ENCODE measurements at regions not wholly inside any gene's neighbourhood (a gene's known extent, or its start where the extent isn't known, plus 50 kb on each side); places are given as distances from the start of the nearest gene placed in this dataset.

DNA sequence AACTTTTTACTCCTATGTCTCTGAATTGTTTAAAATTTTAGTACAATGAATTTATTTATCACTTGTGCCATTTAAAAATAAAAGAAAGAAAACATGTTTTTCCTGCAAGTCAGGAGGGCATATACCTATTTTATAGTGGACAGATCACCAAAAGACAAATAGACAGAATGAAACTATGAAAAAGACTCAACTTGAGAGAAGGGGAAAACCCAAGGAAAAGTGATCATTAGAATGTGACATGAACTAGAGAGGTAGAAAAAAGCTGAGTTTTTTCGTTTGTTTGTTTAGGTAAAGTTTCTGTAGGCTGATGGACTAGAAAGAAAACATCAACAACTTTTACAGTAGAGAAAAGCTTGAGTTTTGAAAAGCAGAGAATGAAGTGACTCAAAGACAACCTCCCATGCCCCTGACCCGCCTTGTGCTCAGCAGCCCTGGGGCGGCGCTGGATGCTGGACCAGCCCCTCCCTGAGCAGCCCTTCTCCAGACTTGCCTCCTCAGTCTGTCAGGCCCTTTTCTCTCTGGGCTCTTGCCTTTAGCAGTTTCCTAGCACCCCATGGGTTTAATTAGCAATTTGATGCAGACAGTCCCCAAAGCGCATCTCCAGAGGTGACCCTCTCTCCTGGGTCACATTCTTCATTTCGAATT, 95.1 kb upstream of the ARID2 start:
- no peak for DNase-seq

DNA sequence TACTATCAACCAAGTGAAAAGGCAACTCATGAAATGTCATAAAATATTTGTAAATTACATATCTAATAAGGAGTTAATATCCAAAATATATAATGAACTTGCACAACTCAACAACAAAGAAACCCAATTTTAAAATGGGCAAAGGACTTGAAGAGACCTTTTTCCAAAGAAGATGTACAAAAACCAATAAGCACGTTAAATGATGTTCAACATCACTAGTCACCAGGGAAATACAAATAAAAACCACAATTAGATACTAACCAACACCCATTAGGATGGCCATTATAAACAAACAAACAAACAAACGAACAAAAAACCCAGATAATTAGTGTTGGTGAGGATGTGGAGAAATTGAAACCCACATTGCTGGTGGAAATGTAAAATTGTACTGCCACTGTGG, 92.3 kb upstream of the ARID2 start:
- no peak for DNase-seq

DNA sequence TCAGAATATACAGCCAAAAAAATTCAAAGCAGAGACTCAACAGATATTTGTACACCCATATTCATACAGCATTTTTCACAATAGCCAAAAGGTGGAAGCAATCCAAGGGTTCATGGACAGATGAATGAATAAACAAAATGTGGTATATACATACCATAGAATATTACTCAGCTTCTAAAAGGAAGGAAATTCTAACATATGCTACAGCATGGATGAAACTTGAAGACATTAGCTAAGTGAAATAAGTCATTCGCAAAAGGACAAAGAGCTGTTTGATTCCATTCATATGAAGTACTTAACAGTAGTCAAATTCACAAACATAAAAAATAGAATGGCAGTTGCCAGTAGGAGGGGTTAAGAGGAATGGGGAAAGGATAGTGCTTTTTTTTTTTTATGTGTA, 91.8 kb upstream of the ARID2 start:
- DNase-seq: no peak

DNA sequence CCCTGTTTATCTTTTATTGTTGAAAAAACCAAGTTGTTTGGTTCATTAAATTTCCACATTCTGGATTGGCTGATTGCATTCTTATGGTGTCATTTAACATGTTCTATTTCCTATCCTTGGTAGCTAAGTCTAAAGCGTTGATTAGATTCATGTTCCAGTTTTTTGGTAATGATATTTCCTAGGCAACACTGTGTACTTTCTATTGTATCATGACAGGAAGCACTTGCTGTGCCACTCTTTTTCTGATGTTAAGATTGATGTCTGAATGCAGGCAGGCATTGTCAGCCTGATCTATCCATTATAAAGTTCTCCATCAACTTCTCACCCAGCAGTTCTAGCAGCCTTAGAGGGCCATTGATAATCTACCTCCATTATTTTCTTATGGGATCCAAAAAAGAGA, 91.1 kb upstream of the ARID2 start:
- no peak for DNase-seq

- DNase-seq: no peak
These were observed 85.0 kb upstream of the ARID2 start for GRCh38 chr12:45644541-45644940.

DNA sequence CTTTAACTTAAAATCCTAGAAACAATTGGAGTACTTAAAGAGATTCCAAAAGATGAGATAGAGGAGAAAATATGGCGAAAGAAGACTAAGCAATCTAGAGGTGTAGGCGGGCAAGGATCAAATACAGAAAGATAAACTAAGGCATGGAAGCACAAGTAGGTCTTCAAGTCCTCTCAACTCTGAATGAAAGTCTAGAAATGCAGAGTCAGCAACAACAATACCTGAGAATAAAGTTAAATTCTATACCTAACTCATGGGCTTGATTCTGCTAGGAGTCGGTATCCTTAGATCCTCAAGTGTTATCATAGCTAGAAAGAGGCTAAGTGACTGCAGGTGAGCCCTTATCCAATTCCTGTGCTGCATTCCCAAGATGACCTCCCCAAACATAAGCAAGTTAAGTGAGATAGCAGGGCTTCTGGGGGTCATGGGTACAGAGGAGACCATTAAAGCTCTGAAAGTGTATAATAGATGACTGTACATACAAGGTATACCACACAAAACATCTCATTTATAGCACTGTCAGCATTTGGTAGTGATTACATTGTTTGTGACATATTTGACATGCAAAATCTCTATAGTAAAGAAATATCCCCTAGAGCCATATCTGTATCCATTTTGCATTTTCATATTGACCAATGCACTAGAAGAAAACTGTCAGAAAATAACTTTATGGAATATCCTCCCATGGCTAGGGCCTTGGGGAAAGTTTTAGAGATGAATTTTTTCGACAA, 82.5 kb upstream of the ARID2 start:
- DNase-seq: no peak

DNA sequence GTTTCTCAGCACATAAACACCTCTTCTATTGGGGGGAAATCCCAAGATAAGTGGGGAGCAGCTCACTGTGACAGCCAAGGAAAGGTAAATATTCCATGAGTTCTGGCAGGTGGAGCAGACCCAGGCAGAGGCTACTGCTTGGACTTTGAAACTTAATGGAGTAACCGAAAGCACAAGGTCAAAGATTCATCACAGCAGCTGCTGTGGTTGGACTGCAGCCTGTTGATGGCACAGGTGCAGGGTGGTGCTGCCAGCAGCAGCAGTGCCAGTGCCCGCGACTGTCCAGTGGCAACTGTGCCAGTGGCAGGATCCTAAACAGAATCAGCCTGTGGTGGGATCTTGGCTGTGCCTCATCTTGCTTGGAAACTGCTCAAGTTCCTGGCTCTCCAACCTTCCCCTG, 81.4 kb upstream of the ARID2 start:
- no peak for DNase-seq

GRCh38 chr12:45651029-45651428, 78.5 kb upstream of the ARID2 start:
- no peak for DNase-seq

- no peak for DNase-seq
These were observed 75.4 kb upstream of the ARID2 start for GRCh38 chr12:45654002-45654665.

- peak in 3 of 4 experiments; percentile 4 to 24 (median 17) for DNase-seq
These were observed 74.3 kb upstream of the ARID2 start for GRCh38 chr12:45655186-45655585.

DNA sequence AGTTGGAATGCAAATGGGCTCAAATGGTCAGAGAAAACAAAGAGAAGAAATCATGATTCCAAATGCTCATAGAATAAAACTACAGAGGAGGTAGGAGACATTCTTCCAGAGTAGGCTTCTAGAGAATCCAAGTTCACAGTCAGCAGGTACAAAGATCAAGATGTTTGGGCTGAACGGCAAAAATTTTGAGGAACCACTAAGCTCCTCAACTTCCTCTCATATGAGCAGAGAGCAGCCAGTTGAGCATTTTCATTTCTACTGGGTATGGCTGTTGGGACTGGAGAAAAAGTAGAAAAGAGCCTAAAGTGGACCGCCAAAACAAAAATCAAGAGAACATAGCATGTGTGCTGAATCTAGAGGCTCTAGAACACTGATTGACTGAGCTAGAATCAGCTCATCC, 73.8 kb upstream of the ARID2 start:
- no peak for DNase-seq

- DNase-seq: no peak
These were observed 71.5 kb upstream of the ARID2 start for GRCh38 chr12:45658020-45658419.

DNA sequence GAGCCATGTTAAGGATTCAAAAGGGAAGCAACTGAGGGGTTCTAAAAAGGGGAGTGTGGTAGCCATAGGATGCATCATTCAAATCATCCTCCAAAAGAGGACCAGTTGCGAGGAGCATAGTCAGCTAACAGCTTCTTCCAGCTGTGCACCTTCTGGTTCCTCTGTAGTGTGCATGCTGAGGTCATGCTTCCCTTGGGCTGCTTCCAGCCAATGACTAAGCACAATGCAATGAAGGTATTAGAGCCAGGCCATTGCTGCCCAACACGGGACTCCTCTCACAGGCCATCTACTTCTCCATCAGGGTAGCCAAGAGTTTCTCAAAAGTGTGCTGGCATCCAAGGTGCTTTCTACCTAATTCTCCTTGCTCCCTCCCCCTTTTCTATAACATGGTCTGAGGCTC, 69.2 kb upstream of the ARID2 start:
- no peak for DNase-seq

DNA sequence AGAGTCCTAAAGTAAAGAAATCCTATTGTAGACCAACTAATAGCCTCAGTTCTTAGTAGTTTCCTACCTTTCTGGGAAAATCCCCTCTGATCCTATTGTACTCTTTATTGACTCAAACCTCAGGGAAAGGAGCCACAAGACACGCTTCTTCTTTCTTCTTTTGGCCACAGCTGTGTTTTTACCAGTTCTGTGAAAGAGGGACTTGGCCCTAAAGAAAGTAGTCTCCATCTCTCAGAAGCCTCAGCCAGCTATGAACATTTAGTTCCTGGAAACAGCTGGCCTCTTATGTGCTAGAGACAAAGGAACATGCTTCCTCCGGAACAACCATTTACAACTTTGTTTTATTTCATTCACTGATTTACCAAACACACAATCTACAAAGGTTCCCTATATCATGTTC, 66.1 kb upstream of the ARID2 start:
- DNase-seq: no peak

DNA sequence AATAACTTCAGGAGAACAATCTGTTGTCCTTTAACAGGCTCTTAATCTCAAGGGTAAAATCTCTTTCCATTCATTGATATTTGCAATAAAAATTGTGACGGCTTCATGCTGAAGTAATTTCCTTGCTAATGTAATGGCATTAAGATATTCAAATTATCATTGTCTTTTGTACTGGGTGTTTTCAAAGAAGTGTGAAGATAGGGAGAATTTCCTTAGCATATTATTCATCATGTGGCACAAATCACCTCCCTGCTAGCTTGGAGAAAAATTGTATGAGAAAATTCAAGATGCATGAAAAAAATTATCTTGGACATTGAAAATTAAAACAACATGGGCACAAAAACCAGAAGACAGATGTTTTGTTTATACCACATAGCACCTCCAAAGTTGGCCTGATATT, 63.6 kb upstream of the ARID2 start:
- DNase-seq: no peak

- DNase-seq: no peak
These were observed 63.1 kb upstream of the ARID2 start for GRCh38 chr12:45666396-45666795.

DNA sequence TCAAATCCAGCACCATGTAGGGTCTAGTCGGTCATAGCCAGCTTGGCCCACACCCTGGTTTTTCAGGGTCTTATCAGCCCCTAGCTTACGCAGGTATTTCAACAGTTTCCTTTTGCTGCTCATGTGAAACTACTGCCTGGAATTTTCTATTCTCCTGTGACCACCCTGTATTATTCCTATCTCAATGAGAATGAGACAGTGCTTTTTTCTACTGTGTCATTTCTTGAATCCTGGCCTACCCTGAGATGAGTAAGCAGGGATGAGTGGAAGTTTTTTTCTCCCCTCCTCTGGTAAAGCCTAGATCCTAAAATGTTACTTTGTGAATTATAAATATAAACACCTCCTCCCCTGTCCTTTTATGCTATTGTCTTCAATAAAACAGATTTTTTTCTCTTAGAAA, 62.7 kb upstream of the ARID2 start:
- no peak for DNase-seq

DNA sequence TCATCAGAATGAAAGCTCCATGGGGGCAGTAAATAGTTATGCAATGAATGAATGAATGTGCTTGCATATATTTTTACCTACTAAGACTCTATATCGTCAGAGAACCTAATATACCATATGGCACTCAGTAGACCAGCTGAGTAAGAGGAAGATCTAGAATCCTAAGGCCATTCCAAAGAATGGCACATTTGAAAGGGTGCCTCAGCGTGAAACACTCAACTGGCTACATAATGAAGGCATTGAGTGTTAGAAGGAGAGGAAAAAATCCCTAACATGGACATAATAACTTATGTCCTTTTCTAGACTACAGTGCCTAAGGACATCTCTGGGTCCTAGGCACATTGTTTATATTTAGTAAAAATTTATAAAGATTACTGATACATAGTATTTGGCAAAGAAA, 61.7 kb upstream of the ARID2 start:
- no peak for DNase-seq

DNA sequence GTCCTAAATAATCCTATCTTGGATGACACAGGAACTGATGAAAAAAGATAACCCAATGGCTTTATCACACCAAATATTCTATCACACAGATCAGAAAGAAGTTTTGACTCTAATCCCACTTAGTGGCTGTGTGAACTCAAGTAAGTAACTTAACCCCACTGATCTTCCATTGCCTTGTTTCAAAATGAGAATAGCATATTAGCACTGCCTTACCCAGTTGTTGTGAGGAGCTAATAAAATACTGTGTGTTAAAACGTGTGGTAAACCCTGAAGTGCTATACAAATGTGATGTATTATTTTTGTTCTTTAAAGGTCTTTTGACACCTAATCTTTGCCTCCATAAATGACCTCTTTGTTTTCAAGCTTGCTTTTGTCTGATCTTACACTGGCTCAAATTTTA, 60.9 kb upstream of the ARID2 start:
- no peak for DNase-seq

- no peak for DNase-seq
These were observed 60.4 kb upstream of the ARID2 start for GRCh38 chr12:45669093-45669492.

GRCh38 chr12:45669792-45670191, 59.7 kb upstream of the ARID2 start:
- no peak for DNase-seq

GRCh38 chr12:45670346-45671065, 59.0 kb upstream of the ARID2 start:
- DNase-seq: no peak

- no peak for DNase-seq
These were observed 58.3 kb upstream of the ARID2 start for GRCh38 chr12:45671254-45671653.
